Colonic mucosa (tissue), 4 donors: ENCODE measurements at regions not wholly inside any gene's neighbourhood (a gene's known extent, or its start where the extent isn't known, plus 50 kb on each side); places are given as distances from the start of the nearest gene placed in this dataset.

Source experiments
- DNase-seq: peaks from one replicate; pipeline ENCODE4 v3.0.0-alpha.2; 2020
- H3K27ac ChIP-seq: fragments of 200-600 bp; one replicate; pipeline ENCODE4 v1.8.0; 2021
- H3K27me3 ChIP-seq: fragments of 200-600 bp; one replicate; pipeline ENCODE4 v1.8.0; 2021
- H3K36me3 ChIP-seq: fragments of 200-600 bp; one replicate; pipeline ENCODE4 v1.8.0; 2021
- H3K4me1 ChIP-seq: fragments of 200-600 bp; one replicate; pipeline ENCODE4 v1.8.0; 2021; ENCODE audit warnings: mild to moderate bottlenecking
- H3K4me3 ChIP-seq: fragments of 200-600 bp; one replicate; pipeline ENCODE4 v1.8.0; 2021
- H3K9ac ChIP-seq, 2 donors: one replicate each; pipeline ENCODE4 v1.7.0; 2013; ENCODE audit warnings: control low read depth in 2 of 2, low read depth in 2 of 2, low read length in 2 of 2
- H3K9me3 ChIP-seq: fragments of 200-600 bp; one replicate; pipeline ENCODE4 v1.8.0; 2021
- intact Hi-C: fragments of 100-400 bp; cut with DNase I; formaldehyde crosslinking; loops from one replicate; pipeline ENCODE4 v1.14.1; 2022
- TF ChIP-seq, protein P1 (sequence below): fragments of 200-600 bp; IDR thresholded peaks from one replicate; pipeline ENCODE4 v1.8.0; 2022; ENCODE audit warnings: antibody characterized with exemption, mild to moderate bottlenecking
- donor health status: healthy.
- donor health status: DM: no; HTN: no; CAD: no.
- donor health status: DM: no; HTN: no; CAD: no.

DNA sequence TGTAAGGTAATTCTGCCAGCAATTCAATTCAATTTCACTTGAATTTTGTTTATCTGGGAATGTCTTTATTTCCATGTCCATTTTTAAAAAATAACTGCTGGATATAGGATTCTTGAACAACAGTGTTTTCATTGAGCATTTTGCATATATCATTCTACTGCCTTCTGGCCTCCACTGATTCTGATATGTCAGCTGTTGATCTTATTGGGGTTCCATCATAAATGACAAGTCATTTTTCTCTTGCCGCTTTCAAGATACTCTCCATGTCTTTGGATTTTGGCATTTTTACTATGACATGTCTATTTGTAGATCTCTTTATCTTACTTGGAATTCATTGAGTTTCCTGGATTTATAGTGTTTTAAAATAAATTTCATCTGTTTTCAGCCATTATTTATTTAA, 180.5 kb upstream of the LMNTD1 start:
- TF ChIP-seq, protein P1, sequence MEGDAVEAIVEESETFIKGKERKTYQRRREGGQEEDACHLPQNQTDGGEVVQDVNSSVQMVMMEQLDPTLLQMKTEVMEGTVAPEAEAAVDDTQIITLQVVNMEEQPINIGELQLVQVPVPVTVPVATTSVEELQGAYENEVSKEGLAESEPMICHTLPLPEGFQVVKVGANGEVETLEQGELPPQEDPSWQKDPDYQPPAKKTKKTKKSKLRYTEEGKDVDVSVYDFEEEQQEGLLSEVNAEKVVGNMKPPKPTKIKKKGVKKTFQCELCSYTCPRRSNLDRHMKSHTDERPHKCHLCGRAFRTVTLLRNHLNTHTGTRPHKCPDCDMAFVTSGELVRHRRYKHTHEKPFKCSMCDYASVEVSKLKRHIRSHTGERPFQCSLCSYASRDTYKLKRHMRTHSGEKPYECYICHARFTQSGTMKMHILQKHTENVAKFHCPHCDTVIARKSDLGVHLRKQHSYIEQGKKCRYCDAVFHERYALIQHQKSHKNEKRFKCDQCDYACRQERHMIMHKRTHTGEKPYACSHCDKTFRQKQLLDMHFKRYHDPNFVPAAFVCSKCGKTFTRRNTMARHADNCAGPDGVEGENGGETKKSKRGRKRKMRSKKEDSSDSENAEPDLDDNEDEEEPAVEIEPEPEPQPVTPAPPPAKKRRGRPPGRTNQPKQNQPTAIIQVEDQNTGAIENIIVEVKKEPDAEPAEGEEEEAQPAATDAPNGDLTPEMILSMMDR, result no peak
- no peaks in the 10 kb centered on the region for H3K27me3 ChIP-seq
- DNase-seq, result no peak

DNA sequence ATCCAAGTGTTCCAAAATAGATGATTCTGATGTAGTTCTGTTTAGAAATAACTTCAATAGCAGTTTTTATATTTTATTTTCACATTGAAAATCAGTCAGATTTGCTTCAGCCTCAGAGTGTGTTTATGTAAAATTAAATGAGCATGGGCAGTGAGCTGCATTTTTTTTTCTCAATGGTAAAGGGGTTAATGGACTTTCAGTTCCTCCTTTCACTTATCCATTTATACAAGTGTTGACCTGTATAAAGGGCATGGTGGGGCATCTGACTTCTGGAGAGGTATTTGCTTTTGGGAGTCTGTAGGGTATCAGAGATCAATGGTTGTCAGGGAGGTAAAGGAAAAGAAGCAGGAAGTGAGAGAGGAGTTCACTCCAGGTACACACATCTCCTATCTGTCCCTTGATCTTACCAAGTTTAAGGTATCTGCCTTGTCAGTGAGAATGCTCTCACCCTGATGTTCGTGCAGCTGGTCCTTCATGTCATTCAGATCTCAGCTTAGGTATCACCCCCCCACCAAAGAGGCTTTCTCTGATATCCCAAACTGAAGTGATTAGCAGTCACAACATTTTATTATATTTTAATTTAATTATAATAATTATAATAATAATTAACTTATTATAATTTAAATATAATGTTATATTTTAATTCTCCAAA, 181.6 kb upstream of the LMNTD1 start:
- H3K27ac ChIP-seq, result no peak overlapping the region
- no peak for DNase-seq
- H3K27me3 ChIP-seq, result no peaks in the 10 kb centered on the region
- no peaks in the 10 kb centered on the region for H3K36me3 ChIP-seq
- no peaks in the 10 kb centered on the region for H3K9me3 ChIP-seq
- H3K4me1 ChIP-seq, result no peaks in the 10 kb centered on the region
- no peak overlapping the region for H3K4me3 ChIP-seq
- no peak overlapping the region for H3K9ac ChIP-seq
- intact Hi-C loops, result no loop called here
- TF ChIP-seq, protein P1, result no peak

More for the DNA sequence above, 180.5 kb upstream of the LMNTD1 start:
- H3K9ac ChIP-seq, result no peak overlapping the region
- no peak overlapping the region for H3K27ac ChIP-seq
- no peak overlapping the region for H3K4me3 ChIP-seq
- H3K36me3 ChIP-seq, result no peaks in the 10 kb centered on the region
- H3K4me1 ChIP-seq, result no peaks in the 10 kb centered on the region
- intact Hi-C loops, result no loop called here
- no peaks in the 10 kb centered on the region for H3K9me3 ChIP-seq

DNA sequence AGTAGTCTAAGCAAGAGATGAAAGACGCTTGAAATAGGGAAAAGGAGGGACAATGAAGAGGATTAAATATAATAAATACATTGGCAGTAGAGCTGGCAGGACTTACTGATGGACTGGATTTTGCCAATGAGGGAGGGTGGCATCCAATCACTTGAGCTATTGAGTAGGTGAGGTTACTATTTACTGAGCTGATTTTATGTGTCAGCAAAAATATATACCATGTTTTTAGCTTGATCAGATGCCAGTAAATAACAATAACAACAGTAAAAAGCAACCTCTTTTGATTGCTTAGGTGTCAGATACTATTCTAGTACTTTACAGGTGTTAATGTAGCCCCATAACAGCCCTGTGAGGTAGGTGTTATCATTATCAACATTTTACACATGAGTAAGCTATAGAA, 187.5 kb upstream of the LMNTD1 start:
- Histone ChIP-seq H3K27me3 (no peaks in the 10 kb centered on the region), H3K9me3 (no peaks in the 10 kb centered on the region), H3K4me1 (no peaks in the 10 kb centered on the region), H3K27ac (no peak overlapping the region), H3K36me3 (no peaks in the 10 kb centered on the region), H3K4me3 (no peak overlapping the region), H3K9ac (no peak overlapping the region)
- DNase-seq, result no peak
- TF ChIP-seq, protein P1, result no peak
- intact Hi-C loops, result no loop called here

DNA sequence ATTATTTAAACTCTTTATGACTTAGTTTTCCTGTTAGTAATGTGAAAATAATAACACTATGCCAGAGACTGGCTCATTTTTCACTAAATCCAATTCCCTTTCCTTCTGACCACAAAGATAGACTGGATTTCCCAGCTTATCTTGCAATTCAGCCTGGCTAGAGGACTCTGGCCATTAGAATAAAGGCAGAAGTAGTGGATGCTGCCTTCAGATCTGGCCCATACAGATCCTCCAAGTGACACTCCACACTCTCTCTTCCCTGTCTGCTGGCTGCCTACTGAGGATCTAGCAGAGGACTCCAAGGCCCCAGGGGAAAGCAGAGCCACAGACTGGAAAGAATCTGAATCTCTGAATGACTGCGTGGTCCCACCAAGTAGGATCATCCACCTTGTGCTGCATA, 188.8 kb upstream of the LMNTD1 start:
- Histone ChIP-seq H3K4me3 (no peak overlapping the region), H3K36me3 (no peaks in the 10 kb centered on the region), H3K27me3 (no peaks in the 10 kb centered on the region), H3K9ac (no peak overlapping the region), H3K27ac (no peak overlapping the region), H3K9me3 (no peaks in the 10 kb centered on the region), H3K4me1 (no peaks in the 10 kb centered on the region)
- DNase-seq, result no peak
- TF ChIP-seq, protein P1, result no peak
- intact Hi-C loops, result no loop called here

DNA sequence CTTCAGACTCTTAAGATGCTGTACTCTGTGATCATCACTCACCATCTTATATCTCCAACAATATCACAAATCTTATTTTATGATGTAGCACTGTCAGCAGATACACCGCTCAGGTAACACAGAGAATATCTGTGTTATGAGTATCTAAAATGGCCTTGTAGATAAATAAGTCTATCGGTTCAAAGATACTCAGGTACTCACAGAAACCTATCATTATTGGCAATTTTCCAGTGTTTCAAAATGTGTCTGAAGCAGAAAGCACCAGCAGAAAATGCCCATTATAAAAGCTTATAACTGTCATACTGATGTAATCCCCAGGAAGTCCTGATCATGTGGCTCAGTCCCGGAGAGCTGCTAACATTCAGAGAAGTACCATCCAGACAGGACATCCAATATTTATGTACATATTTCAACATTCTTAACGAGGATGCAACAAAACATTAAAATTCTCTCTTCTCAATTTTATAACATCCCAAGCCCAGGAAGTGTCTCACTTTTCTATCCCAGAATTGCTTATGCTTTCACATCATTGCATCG, 190.7 kb upstream of the LMNTD1 start:
- intact Hi-C loops, result no loop called here
- Histone ChIP-seq H3K27me3 (no peaks in the 10 kb centered on the region), H3K9me3 (no peaks in the 10 kb centered on the region), H3K4me3 (no peak overlapping the region), H3K27ac (no peak overlapping the region), H3K4me1 (no peaks in the 10 kb centered on the region), H3K9ac (no peak overlapping the region), H3K36me3 (no peaks in the 10 kb centered on the region)
- DNase-seq, result no peak
- TF ChIP-seq, protein P1, result no peak
